Peyer's patch (tissue), 4 donors: ENCODE measurements at regions not wholly inside any gene's neighbourhood (a gene's known extent, or its start where the extent isn't known, plus 50 kb on each side); places are given as distances from the start of the nearest gene placed in this dataset.

Source experiments
- DNase-seq, 3 donors: peaks; one replicate each; pipeline ENCODE4 v3.0.0-alpha.2; 2017 to 2019
- H3K27ac ChIP-seq, 4 donors: fragments of 200-600 bp; sonication (generic); one replicate each; pipeline ENCODE4 v1.5.1; 2016 to 2019
- H3K27me3 ChIP-seq, 2 donors: fragments of 200-600 bp; sonication (generic); one replicate each; pipeline ENCODE4 v1.5.1; 2019
- H3K36me3 ChIP-seq, 3 donors: fragments of 200-600 bp; sonication (generic); one replicate each; pipeline ENCODE4 v1.5.1; 2016 to 2019
- H3K4me1 ChIP-seq, 4 donors: fragments of 200-600 bp; sonication (generic); one replicate each; pipeline ENCODE4 v1.5.1; 2016 to 2019
- H3K4me3 ChIP-seq, 4 donors: fragments of 200-600 bp; sonication (generic); 1 replicate in 3 of 4; 2 replicates in 1 of 4; pipeline ENCODE4 v1.5.1; 2016 to 2019; ENCODE audit warnings: mild to moderate bottlenecking in 1 of 4
- H3K9me3 ChIP-seq, 4 donors: fragments of 200-600 bp; sonication (generic); one replicate each; pipeline ENCODE4 v1.5.1; 2016 to 2019; ENCODE audit warnings: mild to moderate bottlenecking in 1 of 4
- POLR2A ChIP-seq, 2 donors: fragments of 450-650 bp; IDR thresholded peaks; one replicate each; pipeline ENCODE4 v1.5.1; 2017; ENCODE audit warnings: antibody characterized with exemption in 2 of 2, mild to moderate bottlenecking in 2 of 2, moderate library complexity in 2 of 2
- TF ChIP-seq, protein P1 (sequence below), 6 experiments: fragments of 450-650 bp in 4 of 6; fragments of 200-600 bp in 2 of 6; sonication (generic) in 1 of 6; IDR thresholded peaks; one replicate each; pipeline ENCODE4 v1.5.1; 2017 to 2019; ENCODE audit warnings: antibody characterized with exemption in 6 of 6, mild to moderate bottlenecking in 3 of 6, moderate library complexity in 1 of 6

DNA sequence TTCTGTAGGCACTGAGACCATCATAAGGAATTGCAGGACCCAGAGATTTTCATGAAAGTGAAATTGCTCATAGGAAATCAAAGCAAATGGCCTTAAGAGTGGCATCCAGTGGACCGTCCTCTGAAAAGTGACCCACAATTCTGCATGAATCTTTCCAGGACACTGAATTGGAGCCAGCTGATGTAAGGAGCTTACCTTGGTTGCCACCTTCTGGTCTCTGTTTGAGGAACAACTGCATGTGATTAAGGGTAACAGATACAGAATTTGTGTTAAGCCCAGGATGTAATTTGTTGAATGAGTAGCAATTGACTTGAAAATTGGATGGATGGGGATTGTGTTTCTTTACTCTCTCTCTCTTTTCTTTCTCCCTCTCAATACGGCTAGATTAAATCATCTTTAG lies 49.9 kb upstream of the GAS1 start:
- no peak for TF ChIP-seq POLR2A (IDR thresholded peaks at IDR 0.05)
- TF ChIP-seq, protein P1, sequence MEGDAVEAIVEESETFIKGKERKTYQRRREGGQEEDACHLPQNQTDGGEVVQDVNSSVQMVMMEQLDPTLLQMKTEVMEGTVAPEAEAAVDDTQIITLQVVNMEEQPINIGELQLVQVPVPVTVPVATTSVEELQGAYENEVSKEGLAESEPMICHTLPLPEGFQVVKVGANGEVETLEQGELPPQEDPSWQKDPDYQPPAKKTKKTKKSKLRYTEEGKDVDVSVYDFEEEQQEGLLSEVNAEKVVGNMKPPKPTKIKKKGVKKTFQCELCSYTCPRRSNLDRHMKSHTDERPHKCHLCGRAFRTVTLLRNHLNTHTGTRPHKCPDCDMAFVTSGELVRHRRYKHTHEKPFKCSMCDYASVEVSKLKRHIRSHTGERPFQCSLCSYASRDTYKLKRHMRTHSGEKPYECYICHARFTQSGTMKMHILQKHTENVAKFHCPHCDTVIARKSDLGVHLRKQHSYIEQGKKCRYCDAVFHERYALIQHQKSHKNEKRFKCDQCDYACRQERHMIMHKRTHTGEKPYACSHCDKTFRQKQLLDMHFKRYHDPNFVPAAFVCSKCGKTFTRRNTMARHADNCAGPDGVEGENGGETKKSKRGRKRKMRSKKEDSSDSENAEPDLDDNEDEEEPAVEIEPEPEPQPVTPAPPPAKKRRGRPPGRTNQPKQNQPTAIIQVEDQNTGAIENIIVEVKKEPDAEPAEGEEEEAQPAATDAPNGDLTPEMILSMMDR (IDR thresholded peaks at IDR 0.05) = peak in 1 of 6 experiments; percentile 11
- Histone ChIP-seq H3K27me3 (no peaks in the 10 kb centered on the region), H3K27ac (no peak overlapping the region), H3K4me1 (no peaks in the 10 kb centered on the region), H3K4me3 (no peak overlapping the region), H3K36me3 (no peaks in the 10 kb centered on the region), H3K9me3 (no peaks in the 10 kb centered on the region)
- DNase-seq = no peak

DNA sequence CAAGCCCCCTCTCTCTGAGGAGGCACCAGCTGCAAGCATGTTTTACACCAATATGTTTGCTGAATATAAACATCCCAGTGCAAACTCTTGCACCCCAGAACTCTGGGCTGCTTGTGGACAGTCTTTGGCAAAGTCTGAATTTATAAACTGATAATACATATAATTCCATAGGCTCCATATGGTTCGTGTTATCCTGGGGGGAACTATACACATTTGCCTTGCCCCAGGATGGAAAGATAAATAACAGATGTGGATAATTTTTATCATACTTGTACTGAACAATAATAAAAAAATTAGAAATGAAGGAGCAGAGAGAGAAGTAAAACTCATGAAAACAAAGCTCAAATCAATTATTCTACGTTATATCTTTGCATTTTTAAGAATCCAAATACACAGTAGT lies 50.6 kb upstream of the GAS1 start:
- no peaks in the 10 kb centered on the region for H3K36me3 ChIP-seq
- no peak overlapping the region for H3K27ac ChIP-seq
- no peaks in the 10 kb centered on the region for H3K9me3 ChIP-seq
- no peak for DNase-seq
- H3K4me3 ChIP-seq = no peak overlapping the region
- TF ChIP-seq, protein P1 (IDR thresholded peaks at IDR 0.05) = no peak
- TF ChIP-seq POLR2A (IDR thresholded peaks at IDR 0.05) = no peak
- H3K27me3 ChIP-seq = no peaks in the 10 kb centered on the region
- no peaks in the 10 kb centered on the region for H3K4me1 ChIP-seq

DNA sequence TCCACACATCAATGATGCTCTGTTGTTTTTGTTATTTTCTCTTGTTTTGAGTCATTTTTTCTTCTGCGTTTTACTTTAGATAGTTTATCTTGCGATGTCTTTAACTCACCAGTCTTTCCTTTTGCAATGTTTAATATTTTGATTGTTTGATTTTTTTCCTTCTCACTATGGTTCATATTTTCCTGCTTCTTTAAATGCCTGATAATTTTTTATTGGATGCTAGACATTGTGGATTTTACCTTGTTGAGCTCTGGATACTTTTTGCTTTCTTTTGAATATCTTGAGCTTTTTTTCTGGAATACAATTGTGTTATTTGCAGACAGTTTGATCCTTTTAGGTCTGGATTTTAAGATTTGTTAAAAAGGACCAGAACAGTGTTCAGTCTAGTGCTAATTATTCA lies 55.2 kb upstream of the GAS1 start:
- Histone ChIP-seq H3K36me3 (no peaks in the 10 kb centered on the region), H3K27me3 (no peaks in the 10 kb centered on the region)

DNA sequence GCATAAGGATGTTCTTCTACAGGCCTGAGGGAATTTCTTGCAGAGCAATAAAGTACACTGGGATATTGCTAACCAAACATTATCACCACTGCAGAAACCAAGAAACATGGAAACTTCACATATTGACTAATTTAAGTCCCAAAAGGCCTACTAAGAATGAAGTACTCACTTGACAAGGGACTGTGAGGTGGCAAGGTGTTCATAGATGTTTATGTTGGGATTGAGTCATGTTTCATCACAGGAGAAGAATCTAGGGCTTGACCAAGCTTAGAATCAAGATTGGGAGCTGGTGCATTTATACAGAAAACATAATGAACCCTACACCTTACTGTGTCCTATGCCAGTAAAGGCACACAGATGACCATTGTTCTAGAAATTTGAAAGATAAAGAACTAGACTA lies 56.7 kb upstream of the GAS1 start:
- DNase-seq = no peak
- Histone ChIP-seq H3K4me3 (no peak overlapping the region), H3K4me1 (no peaks in the 10 kb centered on the region), H3K36me3 (no peaks in the 10 kb centered on the region), H3K27ac (no peak overlapping the region), H3K27me3 (no peaks in the 10 kb centered on the region), H3K9me3 (no peaks in the 10 kb centered on the region)
- TF ChIP-seq POLR2A (IDR thresholded peaks at IDR 0.05) = no peak
- TF ChIP-seq, protein P1 (IDR thresholded peaks at IDR 0.05) = no peak

More for the DNA sequence above, 55.2 kb upstream of the GAS1 start:
- H3K27ac ChIP-seq = no peak overlapping the region
- no peaks in the 10 kb centered on the region for H3K4me1 ChIP-seq
- no peak overlapping the region for H3K4me3 ChIP-seq
- TF ChIP-seq, protein P1 (IDR thresholded peaks at IDR 0.05) = no peak
- TF ChIP-seq POLR2A (IDR thresholded peaks at IDR 0.05) = no peak
- DNase-seq = no peak
- no peaks in the 10 kb centered on the region for H3K9me3 ChIP-seq

DNA sequence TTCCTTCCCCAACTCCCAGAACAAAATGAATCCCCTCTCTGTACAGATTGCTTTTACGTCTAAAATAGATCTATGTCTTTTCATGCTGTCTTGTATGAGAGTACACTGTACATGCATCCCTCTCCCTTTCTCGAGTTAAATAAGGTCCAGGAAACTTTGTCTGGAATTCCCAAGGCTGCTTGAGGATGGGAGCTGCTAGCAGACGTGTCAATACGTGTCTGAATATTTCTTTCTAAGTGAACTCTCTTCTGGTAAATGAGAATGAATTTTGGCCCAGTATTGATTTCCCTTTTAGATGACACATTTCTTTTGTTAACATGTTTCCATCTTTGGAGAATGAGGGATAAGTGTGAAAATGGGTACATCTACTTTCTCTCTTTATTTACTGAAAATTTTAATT lies 59.6 kb upstream of the GAS1 start:
- H3K36me3 ChIP-seq = no peaks in the 10 kb centered on the region
- H3K9me3 ChIP-seq = no peaks in the 10 kb centered on the region
- no peak for TF ChIP-seq POLR2A (IDR thresholded peaks at IDR 0.05)
- TF ChIP-seq, protein P1 (IDR thresholded peaks at IDR 0.05) = no peak
- no peaks in the 10 kb centered on the region for H3K27me3 ChIP-seq
- no peak overlapping the region for H3K27ac ChIP-seq
- no peak overlapping the region for H3K4me3 ChIP-seq
- no peak for DNase-seq
- H3K4me1 ChIP-seq = no peaks in the 10 kb centered on the region

DNA sequence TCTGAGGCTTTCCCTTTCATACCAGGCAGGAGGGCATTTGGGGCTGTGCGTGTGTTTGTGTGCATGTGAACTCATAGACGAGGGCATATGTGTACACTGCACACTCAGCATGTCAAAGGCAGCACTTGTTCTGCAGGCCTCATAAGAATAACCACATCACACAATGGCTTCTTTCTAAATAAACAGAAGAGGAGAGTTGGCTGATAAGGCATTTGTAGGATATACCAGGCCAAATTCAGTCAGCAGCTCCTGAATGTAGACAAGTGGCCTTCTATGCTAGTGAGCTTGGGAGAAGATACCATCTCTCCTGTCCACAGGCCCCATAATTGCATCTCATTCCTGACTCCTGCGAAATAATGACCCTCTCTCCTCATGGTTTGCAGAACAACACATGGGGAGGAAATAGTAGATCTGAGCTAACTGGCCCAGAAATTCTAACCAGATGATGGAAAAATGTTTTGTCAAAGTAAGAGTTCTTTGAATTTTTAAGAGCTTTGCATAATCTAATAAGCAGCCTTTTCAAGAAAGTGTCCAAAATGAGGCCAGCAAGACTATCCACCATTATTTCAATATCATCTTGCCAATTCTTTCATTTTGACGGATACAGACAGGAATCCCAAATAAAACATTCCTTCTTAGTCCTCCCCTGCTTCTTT lies 60.5 kb upstream of the GAS1 start:
- H3K9me3 ChIP-seq = no peaks in the 10 kb centered on the region
- TF ChIP-seq POLR2A (IDR thresholded peaks at IDR 0.05) = no peak
- H3K36me3 ChIP-seq = no peaks in the 10 kb centered on the region

More for the DNA sequence above, 60.5 kb upstream of the GAS1 start:
- H3K27ac ChIP-seq = no peak overlapping the region
- DNase-seq = no peak
- no peak overlapping the region for H3K4me3 ChIP-seq
- H3K4me1 ChIP-seq = no peaks in the 10 kb centered on the region
- H3K27me3 ChIP-seq = no peaks in the 10 kb centered on the region
